Epithelial cell of proximal tubule (primary cell): ENCODE measurements at regions not wholly inside any gene's neighbourhood (a gene's known extent, or its start where the extent isn't known, plus 50 kb on each side); places are given as distances from the start of the nearest gene placed in this dataset.

ENCODE experiments used
- DNase-seq: peaks from one replicate; pipeline ENCODE4 v3.0.0-alpha.2; 2011; ENCODE audit warnings: low read depth
- H3K4me3 ChIP-seq: 2 replicates; pipeline ENCODE4 v1.5.1; 2011; ENCODE audit warnings: low read depth, mild to moderate bottlenecking, low read length
- CTCF ChIP-seq: conservative IDR thresholded peaks from 2 replicates; pipeline ENCODE4 v1.5.1; 2012; ENCODE audit warnings: low read depth, mild to moderate bottlenecking, low read length

- no peak for DNase-seq
- H3K4me3 ChIP-seq = no peak overlapping the region
- no peak for TF ChIP-seq CTCF
Measured at GRCh38 chr4:26136615-26137014, 184.2 kb upstream of the RBPJ start.

- H3K4me3 ChIP-seq = no peak overlapping the region
Measured at GRCh38 chr4:26137288-26137687, 183.5 kb upstream of the RBPJ start.

GRCh38 chr4:26139310-26139924 lies 181.4 kb upstream of the RBPJ start:
- H3K4me3 ChIP-seq = no peak overlapping the region
- no peak for DNase-seq
- TF ChIP-seq CTCF = no peak

More at GRCh38 chr4:26137288-26137687, 183.5 kb upstream of the RBPJ start:
- TF ChIP-seq CTCF = no peak
- no peak for DNase-seq

- no peak overlapping the region for H3K4me3 ChIP-seq
- TF ChIP-seq CTCF = no peak
- DNase-seq = no peak
Measured at GRCh38 chr4:26140150-26140898, 180.5 kb upstream of the RBPJ start.

- no peak for TF ChIP-seq CTCF
- no peak overlapping the region for H3K4me3 ChIP-seq
- DNase-seq = no peak
Measured at GRCh38 chr4:26141051-26141721, 179.6 kb upstream of the RBPJ start.

- no peak for TF ChIP-seq CTCF
- H3K4me3 ChIP-seq = no peak overlapping the region
- DNase-seq = no peak
Measured at GRCh38 chr4:26141911-26142638, 178.7 kb upstream of the RBPJ start.
